ENCODE measurements at regions not wholly inside any gene's neighbourhood (a gene's known extent, or its start where the extent isn't known, plus 50 kb on each side); places are given as distances from the start of the nearest gene placed in this dataset.

DNA sequence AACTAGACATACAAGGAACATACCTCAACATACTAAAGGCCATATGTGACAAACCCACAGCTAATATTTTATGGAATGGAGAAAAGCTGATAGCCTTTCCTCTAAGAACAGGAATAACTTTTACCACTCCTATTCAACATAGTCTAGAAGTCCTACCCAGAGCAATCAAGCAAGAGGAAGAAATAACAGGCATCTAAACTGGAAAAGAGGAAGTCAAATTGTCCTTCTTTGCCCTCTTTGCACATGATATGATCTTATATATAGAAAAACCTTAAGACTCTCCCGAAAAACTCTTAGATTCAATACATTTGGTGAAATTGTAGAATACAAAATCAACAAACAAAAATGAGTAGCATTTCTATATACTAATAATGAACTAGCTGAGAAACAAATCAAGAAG, 110.0 kb downstream of the ATP23 start:
- Histone ChIP-seq H3K27me3 (no peaks in the 10 kb centered on the region), H3K27ac (no peak overlapping the region), H3K4me1 (no peaks in the 10 kb centered on the region), H3K9me3 (peaks cover 0 to 13% (median 13%) of the 10 kb centered on the region in 3 donors), H3K4me3 (no peak overlapping the region), H3K36me3 (no peaks in the 10 kb centered on the region)
- intact Hi-C loops (cut with DNase I; ENCODE audit: low total_unique reads) = no loop called here
- DNase-seq = no peak
- TF ChIP-seq, protein P1, sequence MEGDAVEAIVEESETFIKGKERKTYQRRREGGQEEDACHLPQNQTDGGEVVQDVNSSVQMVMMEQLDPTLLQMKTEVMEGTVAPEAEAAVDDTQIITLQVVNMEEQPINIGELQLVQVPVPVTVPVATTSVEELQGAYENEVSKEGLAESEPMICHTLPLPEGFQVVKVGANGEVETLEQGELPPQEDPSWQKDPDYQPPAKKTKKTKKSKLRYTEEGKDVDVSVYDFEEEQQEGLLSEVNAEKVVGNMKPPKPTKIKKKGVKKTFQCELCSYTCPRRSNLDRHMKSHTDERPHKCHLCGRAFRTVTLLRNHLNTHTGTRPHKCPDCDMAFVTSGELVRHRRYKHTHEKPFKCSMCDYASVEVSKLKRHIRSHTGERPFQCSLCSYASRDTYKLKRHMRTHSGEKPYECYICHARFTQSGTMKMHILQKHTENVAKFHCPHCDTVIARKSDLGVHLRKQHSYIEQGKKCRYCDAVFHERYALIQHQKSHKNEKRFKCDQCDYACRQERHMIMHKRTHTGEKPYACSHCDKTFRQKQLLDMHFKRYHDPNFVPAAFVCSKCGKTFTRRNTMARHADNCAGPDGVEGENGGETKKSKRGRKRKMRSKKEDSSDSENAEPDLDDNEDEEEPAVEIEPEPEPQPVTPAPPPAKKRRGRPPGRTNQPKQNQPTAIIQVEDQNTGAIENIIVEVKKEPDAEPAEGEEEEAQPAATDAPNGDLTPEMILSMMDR (IDR thresholded peaks at IDR 0.05) = no peak

DNA sequence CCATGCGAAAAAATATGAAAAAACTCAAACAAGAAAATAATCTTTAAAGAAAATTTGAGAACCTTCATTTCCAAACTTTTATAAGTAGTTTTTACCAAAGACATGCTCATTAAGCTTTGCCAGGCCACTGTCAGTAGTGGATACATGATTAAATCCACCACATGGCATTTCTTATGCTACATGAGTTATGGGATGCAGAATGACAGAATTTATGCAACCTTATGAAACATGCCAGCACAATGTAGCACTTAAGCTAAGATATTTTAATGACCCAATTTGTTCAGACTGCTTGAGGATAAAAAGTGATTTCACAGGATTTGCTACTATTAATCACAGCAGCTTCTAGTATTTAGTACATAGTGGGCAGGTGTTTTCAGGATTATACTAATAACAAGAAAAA, 123.3 kb downstream of the ATP23 start:
- DNase-seq = no peak
- TF ChIP-seq, protein P1 (IDR thresholded peaks at IDR 0.05) = no peak
- Histone ChIP-seq H3K9me3 (no peaks in the 10 kb centered on the region), H3K4me1 (no peaks in the 10 kb centered on the region), H3K36me3 (no peaks in the 10 kb centered on the region), H3K27ac (no peak overlapping the region), H3K4me3 (no peak overlapping the region), H3K27me3 (no peaks in the 10 kb centered on the region)
- intact Hi-C loops (cut with DNase I; ENCODE audit: low total_unique reads) = no loop called here

DNA sequence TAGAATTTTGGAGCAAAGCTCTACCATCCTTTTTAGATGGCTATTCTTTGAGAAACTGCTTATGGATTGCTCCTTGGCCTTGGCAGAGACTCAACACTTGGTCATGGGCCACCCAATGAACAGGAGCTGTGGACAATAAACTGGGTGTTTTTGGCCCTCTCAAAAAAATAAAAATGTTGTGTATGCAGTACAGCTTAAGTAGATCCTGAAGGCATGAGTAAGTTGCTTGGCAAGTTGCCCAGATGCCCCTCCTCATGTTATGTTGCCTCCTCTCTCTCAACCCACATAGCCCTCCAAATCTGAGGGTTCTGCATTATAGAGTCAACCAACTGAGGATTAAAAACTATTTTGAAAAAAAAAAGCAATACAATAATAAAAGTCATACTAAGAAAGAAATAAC, 124.9 kb downstream of the ATP23 start:
- H3K4me1 ChIP-seq = no peaks in the 10 kb centered on the region
- no peak for DNase-seq
- no peaks in the 10 kb centered on the region for H3K9me3 ChIP-seq
- TF ChIP-seq, protein P1 (IDR thresholded peaks at IDR 0.05) = no peak
- no peaks in the 10 kb centered on the region for H3K27me3 ChIP-seq
- intact Hi-C loops (cut with DNase I; ENCODE audit: low total_unique reads) = no loop called here
- no peak overlapping the region for H3K27ac ChIP-seq
- H3K4me3 ChIP-seq = no peak overlapping the region
- no peaks in the 10 kb centered on the region for H3K36me3 ChIP-seq

DNA sequence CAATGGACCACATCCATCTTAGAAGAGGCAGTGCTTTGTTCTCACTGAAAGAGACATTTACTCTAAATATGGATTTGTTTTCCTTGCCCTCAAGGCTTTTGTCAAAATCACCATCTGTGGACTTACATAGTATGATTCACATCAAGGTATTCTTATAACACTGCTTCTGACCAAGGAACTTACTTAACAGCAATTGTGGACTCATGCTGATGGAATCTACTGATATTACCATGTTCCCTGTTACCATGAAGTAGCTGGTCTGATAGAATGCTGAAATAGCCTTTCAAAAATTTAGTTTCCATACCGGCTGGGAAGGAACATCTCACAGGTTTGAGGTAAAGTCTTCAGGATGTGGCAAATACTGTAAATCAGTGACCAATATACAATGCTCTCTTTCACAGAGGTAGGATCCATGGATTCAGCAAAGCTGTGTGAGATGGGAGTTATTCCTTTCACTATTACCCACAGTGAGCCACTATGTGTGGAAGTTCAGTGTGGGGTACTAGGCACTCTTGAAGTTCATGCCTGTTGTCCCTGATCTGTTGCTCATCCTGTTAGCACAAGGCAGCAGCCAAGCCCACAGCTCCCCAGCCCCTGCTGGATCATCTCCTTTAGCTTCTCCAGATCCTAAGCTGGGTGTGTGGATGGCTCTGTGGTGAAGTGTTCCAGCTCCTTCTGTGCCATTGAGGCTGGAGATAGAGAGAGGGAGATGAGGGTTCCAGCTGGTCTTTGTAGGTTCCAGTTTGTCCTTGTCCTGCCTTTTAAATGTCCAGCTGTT, 126.4 kb downstream of the ATP23 start:
- DNase-seq = no peak
- no peak overlapping the region for H3K27ac ChIP-seq
- H3K27me3 ChIP-seq = no peaks in the 10 kb centered on the region
- no peaks in the 10 kb centered on the region for H3K4me1 ChIP-seq
- H3K36me3 ChIP-seq = no peaks in the 10 kb centered on the region
- TF ChIP-seq, protein P1 (IDR thresholded peaks at IDR 0.05) = no peak
- intact Hi-C loops (cut with DNase I; ENCODE audit: low total_unique reads) = no loop called here
- no peaks in the 10 kb centered on the region for H3K9me3 ChIP-seq
- no peak overlapping the region for H3K4me3 ChIP-seq

DNA sequence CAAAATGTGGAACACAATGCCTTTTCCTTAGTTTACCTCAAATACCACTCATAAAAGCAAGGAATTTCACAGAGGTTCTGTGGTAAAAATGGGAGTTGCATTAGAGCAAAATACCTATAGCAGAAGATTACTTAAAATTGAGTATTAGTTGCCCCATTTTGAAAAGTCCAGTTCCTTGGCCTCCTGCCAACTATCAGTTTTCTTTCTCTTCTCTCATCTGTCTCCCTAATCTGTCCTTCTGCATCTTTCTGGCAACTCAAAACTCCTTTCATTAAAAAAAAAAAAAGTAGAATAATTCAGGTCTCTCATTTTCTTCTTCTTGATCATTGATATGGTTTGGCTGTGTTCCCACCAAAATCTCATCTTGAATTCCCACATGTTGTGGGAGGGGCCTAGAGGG, 127.3 kb downstream of the ATP23 start:
- DNase-seq = no peak
- Histone ChIP-seq H3K4me3 (no peak overlapping the region), H3K36me3 (no peaks in the 10 kb centered on the region), H3K9me3 (no peaks in the 10 kb centered on the region), H3K4me1 (no peaks in the 10 kb centered on the region), H3K27ac (no peak overlapping the region), H3K27me3 (no peaks in the 10 kb centered on the region)
- intact Hi-C loops (cut with DNase I; ENCODE audit: low total_unique reads) = no loop called here
- TF ChIP-seq, protein P1 (IDR thresholded peaks at IDR 0.05) = no peak
